HL-60 (cell line): ENCODE measurements at regions not wholly inside any gene's neighbourhood (a gene's known extent, or its start where the extent isn't known, plus 50 kb on each side); places are given as distances from the start of the nearest gene placed in this dataset.

Source experiments
- DNase-seq, 2 experiments: peaks; one replicate each; pipeline ENCODE4 v3.0.0-alpha.2; 2010 to 2020; ENCODE audit warnings: low read depth in 1 of 2, low spot score in 1 of 2
- H3K27ac ChIP-seq: fragments of 250-450 bp; sonication (Bioruptor Pico); replicated peaks from 2 replicates; pipeline ENCODE4 v1.5.1; 2020; ENCODE audit warnings: mild to moderate bottlenecking, moderate library complexity
- H3K27me3 ChIP-seq: fragments of 250-450 bp; sonication (Bioruptor Pico); 2 replicates; pipeline ENCODE4 v1.5.1; 2021; ENCODE audit warnings: mild to moderate bottlenecking, moderate library complexity; ENCODE audit not compliant: insufficient read depth, poor library complexity, severe bottlenecking
- H3K4me3 ChIP-seq: replicated peaks from 2 replicates; pipeline ENCODE4 v1.5.1; 2011; ENCODE audit warnings: mild to moderate bottlenecking, control low read depth, low read length; ENCODE audit not compliant: insufficient read depth
- CTCF ChIP-seq: IDR thresholded peaks from one replicate; pipeline ENCODE4 v1.5.1; 2011; ENCODE audit warnings: low read length, control low read depth, inconsistent platforms; ENCODE audit not compliant: insufficient read depth
- GABPA ChIP-seq: IDR thresholded peaks from 2 replicates; pipeline ENCODE4 v1.6.1; 2012; ENCODE audit warnings: low read depth
- POLR2AphosphoS5 ChIP-seq: IDR thresholded peaks from 2 replicates; pipeline ENCODE4 v1.6.1; 2012; ENCODE audit warnings: low read depth
- REST ChIP-seq: IDR thresholded peaks from 2 replicates; pipeline ENCODE4 v1.6.1; 2012; ENCODE audit warnings: low read depth; ENCODE audit not compliant: insufficient replicate concordance
- SPI1 ChIP-seq: IDR thresholded peaks from 2 replicates; pipeline ENCODE4 v1.6.1; 2012; ENCODE audit warnings: low read depth, mild to moderate bottlenecking, borderline replicate concordance

- Histone ChIP-seq H3K27ac (no peak overlapping the region), H3K4me3 (no peak overlapping the region), H3K27me3 (peaks cover 6% of the 10 kb centered on the region)
- TF ChIP-seq POLR2AphosphoS5 = no peak
- TF ChIP-seq REST = no peak
- no peak for TF ChIP-seq GABPA
- 0 out of 2 replicates have a peak, but pooled peaks have one; percentile 11 for TF ChIP-seq SPI1
- no peak for TF ChIP-seq CTCF
- no peak for DNase-seq
Measured at GRCh38 chr13:111011899-111012298, 97.0 kb upstream of the ANKRD10 start.

DNA sequence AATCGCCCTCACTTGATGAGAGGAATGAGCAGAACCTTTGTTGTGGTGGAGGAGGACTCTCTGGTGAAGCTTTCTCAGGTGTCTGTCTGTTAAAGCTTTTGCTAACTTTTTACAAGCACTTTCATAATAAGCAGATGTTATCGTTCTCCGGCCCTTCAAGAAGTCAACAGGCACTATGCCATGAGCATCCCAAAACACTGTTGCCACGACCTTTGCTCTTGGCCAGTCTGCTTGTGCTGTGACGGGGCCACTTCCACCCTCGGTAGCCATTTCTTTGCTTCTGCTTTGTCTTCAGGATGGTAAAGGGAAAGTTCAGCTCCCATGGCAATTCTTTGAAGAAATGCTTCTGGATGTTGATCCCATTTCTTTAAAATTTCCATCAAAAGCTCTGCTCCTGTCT is 93.5 kb upstream of the ANKRD10 start:
- H3K27me3 ChIP-seq = no peaks in the 10 kb centered on the region
- TF ChIP-seq REST (no peak), GABPA (no peak)
- H3K27ac ChIP-seq = no peak overlapping the region
- no peak overlapping the region for H3K4me3 ChIP-seq
- DNase-seq = no peak

DNA sequence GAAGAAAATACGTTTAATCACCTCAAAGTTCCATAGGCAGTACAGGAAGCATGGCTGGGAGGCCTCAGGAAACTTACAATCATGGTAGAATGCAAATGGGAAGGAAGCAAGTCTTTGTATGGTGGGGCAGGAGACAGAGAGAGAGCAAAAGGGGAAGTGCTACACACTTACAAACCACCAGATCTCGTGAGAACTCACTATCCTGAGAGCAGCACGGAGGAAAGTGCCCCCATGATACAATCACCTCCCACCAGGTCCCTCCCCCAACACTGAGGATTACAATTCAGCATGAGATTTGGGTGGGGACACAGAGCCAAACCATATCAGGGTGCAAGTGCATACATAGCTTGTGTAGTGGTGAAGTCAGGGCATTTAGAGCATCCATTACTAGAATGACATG is 92.3 kb upstream of the ANKRD10 start:
- DNase-seq = peak; percentile 11 to 25
- H3K27ac ChIP-seq = no peak overlapping the region
- no peak overlapping the region for H3K4me3 ChIP-seq
- H3K27me3 ChIP-seq = no peaks in the 10 kb centered on the region
- no peak for TF ChIP-seq GABPA
- peak; percentile 89 for TF ChIP-seq SPI1

DNA sequence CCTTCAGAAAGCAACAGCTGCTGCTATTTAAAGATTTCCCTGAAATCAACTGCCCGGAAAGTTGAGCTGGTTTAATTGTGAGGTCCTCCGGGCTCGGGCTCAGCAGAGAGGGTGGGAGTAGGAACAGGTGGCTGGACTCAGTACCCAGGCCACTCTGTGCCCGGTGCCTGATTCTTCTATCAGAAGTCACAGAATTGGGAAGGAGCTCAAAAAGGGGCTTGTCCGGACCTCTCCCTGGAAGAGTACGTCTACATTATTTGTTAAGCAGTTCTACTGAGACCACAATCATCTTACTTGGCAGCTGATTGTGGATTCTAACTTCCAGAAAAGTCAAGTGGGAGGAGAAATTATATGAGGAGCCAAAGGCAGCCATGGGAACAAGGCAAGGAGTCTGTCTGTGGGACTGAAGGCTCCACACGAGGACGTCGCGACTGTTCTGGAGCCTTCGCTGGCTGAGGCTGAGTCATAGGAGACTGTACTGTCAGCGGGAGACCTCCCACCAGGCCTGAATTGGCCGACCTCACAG is 91.7 kb upstream of the ANKRD10 start:
- no peak for DNase-seq
- Histone ChIP-seq H3K27ac (no peak overlapping the region), H3K4me3 (no peak overlapping the region), H3K27me3 (no peaks in the 10 kb centered on the region)
- TF ChIP-seq REST = no peak
- TF ChIP-seq GABPA = no peak

DNA sequence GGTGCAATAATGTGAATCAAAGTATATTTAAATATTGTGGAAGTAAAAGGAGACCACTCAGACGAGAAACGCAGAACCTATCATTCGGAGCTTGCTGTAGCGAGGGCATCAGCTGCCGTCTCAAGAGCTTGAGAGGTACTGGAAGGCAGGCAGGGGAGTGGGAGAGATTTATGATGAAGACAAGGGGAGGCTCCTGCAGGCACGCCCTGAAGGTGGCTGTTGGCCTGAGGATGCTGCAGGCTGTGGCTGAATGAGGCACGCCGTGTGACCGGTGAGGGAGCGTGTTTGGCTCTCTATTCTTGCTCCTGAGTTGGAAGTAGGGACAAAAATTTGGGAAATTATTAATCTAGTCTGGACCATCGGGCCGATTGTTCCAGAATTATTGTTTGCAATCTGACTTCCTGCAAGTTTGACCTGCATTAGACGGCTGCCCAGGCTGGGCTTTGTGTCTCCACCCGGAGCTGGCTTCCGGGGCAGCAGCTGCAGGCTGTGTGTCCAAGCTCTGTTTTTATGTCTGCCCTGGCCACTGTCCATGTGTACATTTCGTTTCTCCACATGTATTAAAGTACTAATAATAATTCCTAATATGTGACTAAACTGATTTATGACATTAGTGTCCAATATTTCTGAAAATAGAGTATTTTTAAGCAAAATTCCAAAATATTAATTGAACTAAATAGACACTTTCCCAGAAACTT is 91.1 kb upstream of the ANKRD10 start:
- Histone ChIP-seq H3K4me3 (no peak overlapping the region), H3K27me3 (no peaks in the 10 kb centered on the region)
- no peak for DNase-seq

More for the DNA sequence above, 91.1 kb upstream of the ANKRD10 start:
- TF ChIP-seq POLR2AphosphoS5 = no peak
- TF ChIP-seq SPI1 = no peak
- no peak for TF ChIP-seq GABPA
- no peak for TF ChIP-seq REST
- no peak for TF ChIP-seq CTCF
- H3K27ac ChIP-seq = no peak overlapping the region
